Keratinocyte (primary cell): ENCODE measurements at regions not wholly inside any gene's neighbourhood (a gene's known extent, or its start where the extent isn't known, plus 50 kb on each side); places are given as distances from the start of the nearest gene placed in this dataset.

Experiments
- DNase-seq: peaks from one replicate; pipeline ENCODE4 v3.0.0-alpha.2; 2011; ENCODE audit warnings: low read depth, missing footprints, low spot score
- FAIRE-seq: peaks from 2 replicates; lab custom pipeline; 2011; peaks lifted over from hg19 to GRCh38; lab: Jason Lieb, UNC
- H2AFZ ChIP-seq: 2 replicates; pipeline ENCODE4 v1.6.0; 2012; ENCODE audit warnings: low read length, control low read depth, inconsistent platforms; ENCODE audit not compliant: control insufficient read depth
- H3K27ac ChIP-seq: 2 replicates; pipeline ENCODE4 v1.5.1; 2011; ENCODE audit warnings: low read length; ENCODE audit not compliant: control insufficient read depth, insufficient read depth
- H3K27me3 ChIP-seq: 3 replicates; pipeline ENCODE4 v1.6.0; 2011; ENCODE audit warnings: low read length; ENCODE audit not compliant: control insufficient read depth, insufficient read depth; ENCODE audit errors: extremely low read depth
- H3K36me3 ChIP-seq, 2 experiments: 2 replicates in 1 of 2; 3 replicates in 1 of 2; pipeline ENCODE4 v1.5.1; 2011; ENCODE audit warnings: low read length in 2 of 2, mild to moderate bottlenecking in 1 of 2; ENCODE audit not compliant: control insufficient read depth in 2 of 2, insufficient read depth in 2 of 2; ENCODE audit errors: extremely low read depth in 1 of 2
- H3K4me1 ChIP-seq: 3 replicates; pipeline ENCODE4 v1.5.1; 2011; ENCODE audit warnings: low read length; ENCODE audit not compliant: control insufficient read depth, insufficient read depth; ENCODE audit errors: extremely low read depth
- H3K4me2 ChIP-seq: 3 replicates; pipeline ENCODE4 v1.6.0; 2011; ENCODE audit warnings: low read depth, low read length; ENCODE audit not compliant: control insufficient read depth, insufficient read depth; ENCODE audit errors: extremely low read depth
- H3K4me3 ChIP-seq, 3 experiments: fragments of 200-600 bp in 1 of 3; sonication (generic) in 1 of 3; 2 replicates in 2 of 3; 3 replicates in 1 of 3; pipeline ENCODE4 v1.5.1; 2011 to 2016; ENCODE audit warnings: low read length in 3 of 3, mild to moderate bottlenecking in 3 of 3, control low read depth in 2 of 3, inconsistent platforms in 1 of 3, low read depth in 1 of 3, mixed read lengths in 1 of 3, mixed run types in 1 of 3, moderate library complexity in 1 of 3; ENCODE audit not compliant: control insufficient read depth in 2 of 3, insufficient read depth in 2 of 3; ENCODE audit errors: extremely low read depth in 1 of 3
- H3K79me2 ChIP-seq: 2 replicates; pipeline ENCODE4 v1.6.0; 2012; ENCODE audit warnings: low read length; ENCODE audit not compliant: control insufficient read depth, insufficient read depth
- H3K9ac ChIP-seq: 3 replicates; pipeline ENCODE4 v1.6.0; 2011; ENCODE audit warnings: low read length; ENCODE audit not compliant: control insufficient read depth, insufficient read depth; ENCODE audit errors: extremely low read depth
- H3K9me1 ChIP-seq: 3 replicates; pipeline ENCODE4 v1.6.0; 2011; ENCODE audit warnings: low read length; ENCODE audit not compliant: control insufficient read depth, insufficient read depth; ENCODE audit errors: extremely low read depth
- H3K9me3 ChIP-seq: 2 replicates; pipeline ENCODE4 v1.5.1; 2012; ENCODE audit warnings: low read depth, low read length; ENCODE audit not compliant: control insufficient read depth
- H4K20me1 ChIP-seq: 3 replicates; pipeline ENCODE4 v1.6.0; 2011; ENCODE audit warnings: low read length; ENCODE audit not compliant: control insufficient read depth, insufficient read depth; ENCODE audit errors: extremely low read depth
- CTCF ChIP-seq, 3 experiments: IDR thresholded peaks in 1 of 3; conservative IDR thresholded peaks in 1 of 3; optimal IDR thresholded peaks in 1 of 3; 2 replicates in 2 of 3; 3 replicates in 1 of 3; pipeline versions ENCODE3 to v1.5.1; 2011; ENCODE audit warnings: low read length in 3 of 3, mild to moderate bottlenecking in 3 of 3, moderate library complexity in 2 of 3, control low read depth in 1 of 3, inconsistent platforms in 1 of 3; ENCODE audit not compliant: insufficient read depth in 2 of 3; ENCODE audit errors: extremely low read depth in 1 of 3
- EZH2 ChIP-seq: IDR thresholded peaks from one replicate; pipeline ENCODE4 v1.6.1; 2012; ENCODE audit warnings: inconsistent platforms, mild to moderate bottlenecking, low read length, moderate library complexity
- dilution Hi-C: fragments of 300-500 bp; cut with MboI; formaldehyde crosslinking; loops from one replicate; pipeline ENCODE4 v1.7.0; 2020; ENCODE audit warnings: low sequenced_read_pairs; ENCODE audit not compliant: extremely low pct_ligation_motif_present

DNA sequence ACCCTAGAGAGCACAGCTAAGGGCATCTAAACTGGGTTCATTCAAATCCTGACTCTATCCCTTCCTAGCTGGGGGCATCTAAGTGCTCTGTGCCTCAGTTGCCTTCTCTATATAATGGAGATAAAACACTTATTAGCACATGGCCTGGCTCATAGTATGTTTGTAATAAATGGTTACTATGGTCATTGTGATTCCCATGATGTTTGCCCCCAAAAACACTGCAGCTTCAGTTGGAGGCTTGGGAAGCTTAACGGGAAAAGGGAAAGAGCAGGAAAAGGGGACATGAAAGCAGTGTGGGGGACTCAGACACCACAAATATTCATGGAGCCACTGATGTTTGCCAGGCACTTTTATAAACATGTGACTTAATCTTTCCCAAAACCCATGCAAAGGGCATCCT is 118.1 kb downstream of the INHBB start:
- no peak overlapping the region for H3K9ac ChIP-seq
- DNase-seq, result no peak
- no peaks in the 10 kb centered on the region for H3K9me3 ChIP-seq
- H3K27me3 ChIP-seq, result no peaks in the 10 kb centered on the region
- FAIRE-seq, result no peak
- no peaks in the 10 kb centered on the region for H3K4me1 ChIP-seq
- H3K79me2 ChIP-seq, result no peaks in the 10 kb centered on the region
- H3K36me3 ChIP-seq, result no peaks in the 10 kb centered on the region
- no peak overlapping the region for H3K27ac ChIP-seq
- H2AFZ ChIP-seq, result no peak overlapping the region
- H3K4me3 ChIP-seq, result no peak overlapping the region
- TF ChIP-seq CTCF (optimal IDR thresholded peaks at IDR 0.05 in 1 of 3, IDR thresholded peaks at IDR 0.05 in 1 of 3, conservative IDR thresholded peaks at IDR 0.05 in 1 of 3; ENCODE audit: extremely low read depth in 1 of 3, insufficient read depth in 2 of 3, low read length in 3 of 3), result no peak
- TF ChIP-seq EZH2, result no peak
- no peaks in the 10 kb centered on the region for H4K20me1 ChIP-seq
- no peaks in the 10 kb centered on the region for H3K9me1 ChIP-seq
- no peak overlapping the region for H3K4me2 ChIP-seq
- dilution Hi-C loops, result no loop called here

GRCh38 chr2:120464448-120464931 is 118.6 kb downstream of the INHBB start:
- no peak overlapping the region for H2AFZ ChIP-seq
- no peaks in the 10 kb centered on the region for H3K9me1 ChIP-seq
- H3K27me3 ChIP-seq, result no peaks in the 10 kb centered on the region
- H3K79me2 ChIP-seq, result no peaks in the 10 kb centered on the region
- no peaks in the 10 kb centered on the region for H3K4me1 ChIP-seq
- DNase-seq (no peak), FAIRE-seq (no peak)
- H3K27ac ChIP-seq, result no peak overlapping the region
- TF ChIP-seq EZH2, result no peak
- no peak overlapping the region for H3K4me3 ChIP-seq
- no peak overlapping the region for H3K9ac ChIP-seq
- H3K36me3 ChIP-seq, result no peaks in the 10 kb centered on the region
- H3K4me2 ChIP-seq, result no peak overlapping the region
- dilution Hi-C loops, result no loop called here
- no peaks in the 10 kb centered on the region for H3K9me3 ChIP-seq
- no peaks in the 10 kb centered on the region for H4K20me1 ChIP-seq

- dilution Hi-C loops, result no loop called here
- no peaks in the 10 kb centered on the region for H3K36me3 ChIP-seq
- H3K27ac ChIP-seq, result no peak overlapping the region
- H3K9me1 ChIP-seq, result no peaks in the 10 kb centered on the region
- peaks cover 3% of the 10 kb centered on the region for H3K4me1 ChIP-seq
- no peaks in the 10 kb centered on the region for H3K79me2 ChIP-seq
- H3K9me3 ChIP-seq, result no peaks in the 10 kb centered on the region
- DNase-seq (no peak), FAIRE-seq (no peak)
- no peak overlapping the region for H3K4me3 ChIP-seq
- no peaks in the 10 kb centered on the region for H4K20me1 ChIP-seq
- TF ChIP-seq CTCF (optimal IDR thresholded peaks at IDR 0.05 in 1 of 3, IDR thresholded peaks at IDR 0.05 in 1 of 3, conservative IDR thresholded peaks at IDR 0.05 in 1 of 3; ENCODE audit: extremely low read depth in 1 of 3, insufficient read depth in 2 of 3, low read length in 3 of 3) (no peak), EZH2 (no peak)
- H3K27me3 ChIP-seq, result no peaks in the 10 kb centered on the region
- H3K9ac ChIP-seq, result no peak overlapping the region
- no peak overlapping the region for H3K4me2 ChIP-seq
- no peak overlapping the region for H2AFZ ChIP-seq
Observed at GRCh38 chr2:120465012-120465700, 119.2 kb downstream of the INHBB start.
